Neural cell (in vitro differentiated cells): ENCODE measurements at regions not wholly inside any gene's neighbourhood (a gene's known extent, or its start where the extent isn't known, plus 50 kb on each side); places are given as distances from the start of the nearest gene placed in this dataset.
A peak's percentile ranks its signal among the peaks of the same experiment; 100 is the strongest.

Experiments used
- H2AFZ ChIP-seq: fragments of 200-600, 300-800 bp; sonication (generic), shearing (Covaris generic); 2 replicates; pipeline ENCODE4 v1.6.0; 2014; ENCODE audit warnings: low read depth, mild to moderate bottlenecking, antibody characterized with exemption, low read length, moderate library complexity
- H3F3A ChIP-seq: fragments of 200-600 bp; shearing (Covaris generic); 2 replicates; pipeline ENCODE4 v1.6.1; 2016; ENCODE audit warnings: mild to moderate bottlenecking, moderate library complexity, mixed read lengths, antibody characterized with exemption, low read length; ENCODE audit not compliant: insufficient read depth, poor library complexity, severe bottlenecking
- H3K27ac ChIP-seq: fragments of 200-600, 300-800 bp; sonication (generic), shearing (Covaris generic); 2 replicates; pipeline ENCODE4 v1.5.1; 2014; ENCODE audit warnings: mild to moderate bottlenecking, low read length, moderate library complexity
- H3K27me3 ChIP-seq: fragments of 300-800, 200-600 bp; sonication (generic), shearing (Covaris generic); 2 replicates; pipeline ENCODE4 v1.6.0; 2014; ENCODE audit warnings: mild to moderate bottlenecking, low read depth, low read length, moderate library complexity; ENCODE audit not compliant: insufficient read depth
- H3K36me3 ChIP-seq: fragments of 300-800, 200-600 bp; sonication (generic), shearing (Covaris generic); 2 replicates; pipeline ENCODE4 v1.5.1; 2014; ENCODE audit warnings: mild to moderate bottlenecking, antibody characterized with exemption, low read length, moderate library complexity; ENCODE audit not compliant: insufficient read depth
- H3K4me2 ChIP-seq: fragments of 300-800, 200-600 bp; sonication (generic), shearing (Covaris generic); 2 replicates; pipeline ENCODE4 v1.6.0; 2014; ENCODE audit warnings: mild to moderate bottlenecking, low read length
- H3K4me3 ChIP-seq: fragments of 300-800, 200-600 bp; sonication (generic), shearing (Covaris generic); 2 replicates; pipeline ENCODE4 v1.5.1; 2014; ENCODE audit warnings: mild to moderate bottlenecking, low read length, moderate library complexity
- H3K79me2 ChIP-seq: fragments of 200-600 bp; shearing (Covaris generic); replicated peaks from 2 replicates; pipeline ENCODE4 v1.6.0; 2014; ENCODE audit warnings: mild to moderate bottlenecking, low read length, moderate library complexity; ENCODE audit not compliant: insufficient read depth
- H3K9ac ChIP-seq: fragments of 300-800, 200-600 bp; sonication (generic), shearing (Covaris generic); 2 replicates; pipeline ENCODE4 v1.6.1; 2016; ENCODE audit warnings: mild to moderate bottlenecking, low read length, mixed read lengths
- H3K9me2 ChIP-seq: fragments of 200-600 bp; shearing (Covaris generic); 2 replicates; pipeline ENCODE4 v1.6.1; 2016; ENCODE audit warnings: mild to moderate bottlenecking, low read length, mixed read lengths; ENCODE audit not compliant: insufficient read depth
- H3K9me3 ChIP-seq: fragments of 200-600, 300-800 bp; sonication (generic), shearing (Covaris generic); 2 replicates; pipeline ENCODE4 v1.6.1; 2016; ENCODE audit warnings: mild to moderate bottlenecking, mixed run types, low read length, moderate library complexity, mixed read lengths
- H4K20me1 ChIP-seq: fragments of 200-600 bp; shearing (Covaris generic); 2 replicates; pipeline ENCODE4 v1.6.1; 2016; ENCODE audit warnings: mild to moderate bottlenecking, mixed run types; ENCODE audit not compliant: insufficient read depth
- CTCF ChIP-seq: fragments of 450-650 bp; IDR thresholded peaks from 2 replicates; pipeline ENCODE4 v1.5.1; 2014; ENCODE audit warnings: antibody characterized with exemption, mild to moderate bottlenecking, moderate library complexity; ENCODE audit not compliant: poor library complexity, severe bottlenecking
- EP300 ChIP-seq: fragments of 450-650 bp; conservative IDR thresholded peaks from 2 replicates; pipeline ENCODE4 v1.6.1; 2014; ENCODE audit warnings: antibody characterized with exemption, mild to moderate bottlenecking, moderate library complexity; ENCODE audit not compliant: poor library complexity, severe bottlenecking
- EZH2 ChIP-seq: fragments of 200-600, 300-800 bp; shearing (Covaris generic), sonication (generic); IDR thresholded peaks from 2 replicates; pipeline ENCODE4 v1.6.1; 2014; ENCODE audit warnings: antibody characterized with exemption, low read length, borderline replicate concordance, mild to moderate bottlenecking; ENCODE audit not compliant: insufficient read depth, poor library complexity, severe bottlenecking
- MXI1 ChIP-seq: fragments of 450-650 bp; conservative IDR thresholded peaks from 2 replicates; pipeline ENCODE4 v1.6.1; 2014; ENCODE audit warnings: antibody characterized with exemption, mild to moderate bottlenecking; ENCODE audit not compliant: poor library complexity, severe bottlenecking
- POLR2AphosphoS5 ChIP-seq: IDR thresholded peaks from 2 replicates; pipeline ENCODE4 v1.6.1; 2012
- RAD21 ChIP-seq: fragments of 450-650 bp; conservative IDR thresholded peaks from 2 replicates; pipeline ENCODE4 v1.6.1; 2014; ENCODE audit warnings: antibody characterized with exemption, mild to moderate bottlenecking, moderate library complexity
- REST ChIP-seq: IDR thresholded peaks from 2 replicates; pipeline ENCODE4 v1.6.1; 2012; ENCODE audit warnings: borderline replicate concordance
- SMC3 ChIP-seq: fragments of 450-650 bp; conservative IDR thresholded peaks from 2 replicates; pipeline ENCODE4 v1.6.1; 2014; ENCODE audit warnings: antibody characterized with exemption, mild to moderate bottlenecking, moderate library complexity; ENCODE audit not compliant: poor library complexity
- TAF1 ChIP-seq: IDR thresholded peaks from 2 replicates; pipeline ENCODE4 v1.6.1; 2012; ENCODE audit warnings: low read depth

GRCh38 chr6:132961610-132962009, 147.2 kb downstream of the RPS12 start:
- Histone ChIP-seq H3K27ac (no peak overlapping the region), H3K79me2 (no peaks in the 10 kb centered on the region), H3K4me3 (no peak overlapping the region), H3K36me3 (no peaks in the 10 kb centered on the region), H3F3A (no peaks in the 10 kb centered on the region), H4K20me1 (no peaks in the 10 kb centered on the region), H3K9me3 (no peaks in the 10 kb centered on the region), H3K9ac (no peak overlapping the region), H3K27me3 (no peaks in the 10 kb centered on the region), H3K4me2 (no peak overlapping the region), H3K9me2 (no peaks in the 10 kb centered on the region), H2AFZ (no peak overlapping the region)
- TF ChIP-seq MXI1, result no peak
- TF ChIP-seq REST, result no peak
- no peak for TF ChIP-seq TAF1
- no peak for TF ChIP-seq EZH2
- TF ChIP-seq SMC3, result no peak
- TF ChIP-seq RAD21, result no peak
- TF ChIP-seq CTCF, result no peak
- no peak for TF ChIP-seq EP300

- no peaks in the 10 kb centered on the region for H3F3A ChIP-seq
- no peak overlapping the region for H3K4me3 ChIP-seq
- H3K27me3 ChIP-seq, result no peaks in the 10 kb centered on the region
- H3K9ac ChIP-seq, result no peak overlapping the region
- H3K9me2 ChIP-seq, result no peaks in the 10 kb centered on the region
- no peak overlapping the region for H2AFZ ChIP-seq
- H4K20me1 ChIP-seq, result no peaks in the 10 kb centered on the region
- H3K36me3 ChIP-seq, result no peaks in the 10 kb centered on the region
- no peak overlapping the region for H3K27ac ChIP-seq
- TF ChIP-seq MXI1 (no peak), TAF1 (no peak), SMC3 (peak; percentile 45), CTCF (peak; percentile 41), EZH2 (no peak), POLR2AphosphoS5 (no peak), EP300 (no peak), REST (no peak), RAD21 (peak; percentile 36)
- H3K9me3 ChIP-seq, result no peaks in the 10 kb centered on the region
- H3K4me2 ChIP-seq, result no peak overlapping the region
- no peaks in the 10 kb centered on the region for H3K79me2 ChIP-seq
These were observed 148.8 kb downstream of the RPS12 start for GRCh38 chr6:132962936-132963868.
